ENCODE measurements at regions not wholly inside any gene's neighbourhood (a gene's known extent, or its start where the extent isn't known, plus 50 kb on each side); places are given as distances from the start of the nearest gene placed in this dataset.

- no peaks in the 10 kb centered on the region for H3K36me3 ChIP-seq (ENCODE audit: insufficient read depth in 1 of 2, low read depth in 1 of 2)
- no peaks in the 10 kb centered on the region for H3K4me1 ChIP-seq
- ATAC-seq (no peak), DNase-seq (no peak)
- WGBS, 3 donors: 76 to 78% (median 78%) methylated on average over 1 of the region's 1 CpG
- H3K9me3 ChIP-seq: no peaks in the 10 kb centered on the region
- intact Hi-C loops (cut with DNase I): no loop called here
- H3K4me3 ChIP-seq: no peak overlapping the region
- H3K27me3 ChIP-seq (ENCODE audit: insufficient read depth in 3 of 3, low read length in 2 of 3): no peaks in the 10 kb centered on the region
- TF ChIP-seq, protein P1, sequence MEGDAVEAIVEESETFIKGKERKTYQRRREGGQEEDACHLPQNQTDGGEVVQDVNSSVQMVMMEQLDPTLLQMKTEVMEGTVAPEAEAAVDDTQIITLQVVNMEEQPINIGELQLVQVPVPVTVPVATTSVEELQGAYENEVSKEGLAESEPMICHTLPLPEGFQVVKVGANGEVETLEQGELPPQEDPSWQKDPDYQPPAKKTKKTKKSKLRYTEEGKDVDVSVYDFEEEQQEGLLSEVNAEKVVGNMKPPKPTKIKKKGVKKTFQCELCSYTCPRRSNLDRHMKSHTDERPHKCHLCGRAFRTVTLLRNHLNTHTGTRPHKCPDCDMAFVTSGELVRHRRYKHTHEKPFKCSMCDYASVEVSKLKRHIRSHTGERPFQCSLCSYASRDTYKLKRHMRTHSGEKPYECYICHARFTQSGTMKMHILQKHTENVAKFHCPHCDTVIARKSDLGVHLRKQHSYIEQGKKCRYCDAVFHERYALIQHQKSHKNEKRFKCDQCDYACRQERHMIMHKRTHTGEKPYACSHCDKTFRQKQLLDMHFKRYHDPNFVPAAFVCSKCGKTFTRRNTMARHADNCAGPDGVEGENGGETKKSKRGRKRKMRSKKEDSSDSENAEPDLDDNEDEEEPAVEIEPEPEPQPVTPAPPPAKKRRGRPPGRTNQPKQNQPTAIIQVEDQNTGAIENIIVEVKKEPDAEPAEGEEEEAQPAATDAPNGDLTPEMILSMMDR (IDR thresholded peaks at IDR 0.05): no peak
- H3K27ac ChIP-seq: no peak overlapping the region
Observed at GRCh38 chr3:118412503-118412902, 622.1 kb downstream of the IGSF11 start.

DNA sequence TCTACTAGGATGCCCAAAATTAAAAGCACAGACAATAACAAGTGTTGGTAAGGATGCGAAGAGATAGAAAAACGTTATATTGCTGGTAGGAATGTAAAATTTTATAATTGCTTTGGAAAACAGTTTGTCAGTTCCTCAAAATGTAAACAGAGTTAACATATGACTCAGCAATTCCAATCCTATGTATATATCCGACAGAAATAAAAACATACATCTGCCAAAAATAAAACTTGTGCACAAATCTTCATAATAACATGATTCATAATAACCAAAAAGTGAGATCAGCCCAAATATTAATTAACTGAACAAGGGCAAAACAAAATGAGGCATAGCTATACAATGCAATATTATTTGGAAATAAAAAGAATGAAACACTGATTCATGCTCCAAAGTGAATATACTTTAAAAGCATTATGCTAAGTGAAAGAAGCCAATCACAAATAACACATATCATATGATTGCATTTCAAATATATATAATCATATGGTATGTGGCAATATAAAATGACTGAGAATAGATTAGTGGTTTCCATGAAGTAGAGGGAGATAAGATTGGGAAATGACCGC is 609.3 kb downstream of the IGSF11 start:
- ATAC-seq: no peak
- Histone ChIP-seq H3K27ac (no peak overlapping the region), H3K36me3 (ENCODE audit: insufficient read depth in 1 of 2, low read depth in 1 of 2) (no peaks in the 10 kb centered on the region), H3K4me1 (no peaks in the 10 kb centered on the region), H3K9me3 (no peaks in the 10 kb centered on the region), H3K27me3 (ENCODE audit: insufficient read depth in 3 of 3, low read length in 2 of 3) (no peaks in the 10 kb centered on the region), H3K4me3 (no peak overlapping the region)
- no peak for DNase-seq
- TF ChIP-seq, protein P1 (IDR thresholded peaks at IDR 0.05): no peak
- intact Hi-C loops (cut with DNase I): no loop called here
- 61 to 69% (median 68%) methylated on average over 4 of the region's 4 CpGs for WGBS, 3 donors

DNA sequence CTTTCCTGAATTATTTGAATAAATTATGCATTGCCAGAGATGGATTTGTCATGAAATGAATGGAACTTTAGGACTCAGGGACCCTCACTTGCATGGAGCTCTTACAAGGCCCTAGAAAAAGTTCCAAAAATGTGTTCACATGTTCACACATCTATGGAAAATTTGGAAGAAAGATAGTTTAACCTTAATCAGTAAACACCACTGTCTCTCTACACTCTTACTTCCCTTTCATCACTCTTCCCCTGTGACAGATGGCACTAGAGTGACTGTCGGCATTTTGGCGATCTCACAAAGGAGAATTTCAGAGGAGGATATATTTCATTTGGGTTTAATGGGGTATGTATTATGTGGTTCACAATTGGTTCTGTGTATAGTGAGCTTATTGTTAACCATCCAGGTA is 600.8 kb downstream of the IGSF11 start:
- no peak for DNase-seq
- intact Hi-C loops (cut with DNase I): no loop called here
- WGBS, 3 donors: 71 to 87% (median 77%) methylated on average over 2 of the region's 2 CpGs
- no peak for ATAC-seq
- H3K4me3 ChIP-seq: no peak overlapping the region
- H3K9me3 ChIP-seq: no peaks in the 10 kb centered on the region
- no peaks in the 10 kb centered on the region for H3K36me3 ChIP-seq (ENCODE audit: insufficient read depth in 1 of 2, low read depth in 1 of 2)
- H3K4me1 ChIP-seq: no peaks in the 10 kb centered on the region
- no peak overlapping the region for H3K27ac ChIP-seq
- TF ChIP-seq, protein P1 (IDR thresholded peaks at IDR 0.05): no peak
- no peaks in the 10 kb centered on the region for H3K27me3 ChIP-seq (ENCODE audit: insufficient read depth in 3 of 3, low read length in 2 of 3)

DNA sequence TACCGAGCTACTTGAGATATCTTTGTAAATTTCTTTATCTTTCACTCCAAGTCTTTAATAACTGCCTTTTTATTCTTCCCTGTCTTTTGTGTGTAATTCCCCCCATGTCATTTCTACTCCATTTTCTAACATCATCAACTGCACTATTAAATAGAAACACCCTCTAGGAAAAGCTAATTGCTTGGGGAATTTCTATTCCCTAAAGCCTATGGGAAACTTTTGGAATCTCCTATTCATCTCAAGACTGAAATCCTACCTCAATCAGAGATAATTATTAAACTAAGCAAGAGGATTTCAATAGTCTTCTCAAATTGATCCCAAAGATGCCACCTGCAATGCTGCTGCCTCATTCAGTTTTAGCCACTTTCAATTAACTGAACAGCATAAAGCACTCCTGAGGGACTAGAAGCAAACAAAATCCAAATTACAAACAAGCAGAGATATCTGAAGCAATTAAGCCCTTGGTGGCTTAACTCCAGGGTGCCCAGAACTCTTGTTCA is 598.7 kb downstream of the IGSF11 start:
- H3K4me1 ChIP-seq: no peaks in the 10 kb centered on the region
- intact Hi-C loops (cut with DNase I): no loop called here
- no peaks in the 10 kb centered on the region for H3K36me3 ChIP-seq (ENCODE audit: insufficient read depth in 1 of 2, low read depth in 1 of 2)
- WGBS, 3 donors: 66 to 82% (median 72%) methylated on average over 1 of the region's 1 CpG
- no peak for ATAC-seq
- H3K9me3 ChIP-seq: no peaks in the 10 kb centered on the region
- H3K27me3 ChIP-seq (ENCODE audit: insufficient read depth in 3 of 3, low read length in 2 of 3): no peaks in the 10 kb centered on the region
- no peak overlapping the region for H3K4me3 ChIP-seq
- H3K27ac ChIP-seq: no peak overlapping the region
- DNase-seq: no peak
- TF ChIP-seq, protein P1 (IDR thresholded peaks at IDR 0.05): no peak

DNA sequence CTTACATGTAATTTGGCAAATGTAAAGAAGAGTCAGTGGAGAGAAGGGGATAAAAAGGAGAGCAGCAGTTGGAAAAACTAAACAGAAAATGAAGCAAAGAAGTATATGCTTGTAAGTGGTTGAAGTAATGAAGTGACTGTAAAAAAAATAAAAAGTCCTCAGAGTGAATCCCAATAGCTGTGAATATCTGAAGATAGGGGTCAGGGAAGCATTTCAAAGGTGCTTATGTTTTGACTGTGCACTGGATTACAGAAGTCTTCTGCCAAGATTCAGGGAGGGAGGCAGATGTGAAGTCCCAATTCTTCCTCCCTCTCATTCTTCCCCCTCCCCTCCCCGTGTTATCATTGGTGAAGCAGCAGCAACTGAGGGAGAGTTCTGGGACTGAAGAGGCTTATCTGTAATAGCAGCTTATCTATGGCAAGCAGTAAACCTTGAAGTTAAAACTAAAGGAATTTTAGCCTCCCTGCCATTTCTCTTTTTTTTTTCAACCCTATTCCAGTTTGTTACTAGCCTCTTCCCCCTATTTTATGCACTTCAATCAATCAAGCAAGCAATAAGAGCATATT is 597.9 kb downstream of the IGSF11 start:
- DNase-seq: no peak
- TF ChIP-seq, protein P1 (IDR thresholded peaks at IDR 0.05): no peak
- H3K9me3 ChIP-seq: no peaks in the 10 kb centered on the region
- 21 to 60% (median 32%) methylated on average over 1 of the region's 1 CpG for WGBS, 3 donors
- intact Hi-C loops (cut with DNase I): no loop called here
- no peak for ATAC-seq
- H3K27me3 ChIP-seq (ENCODE audit: insufficient read depth in 3 of 3, low read length in 2 of 3): no peaks in the 10 kb centered on the region
- no peak overlapping the region for H3K27ac ChIP-seq
- H3K4me1 ChIP-seq: no peaks in the 10 kb centered on the region
- no peaks in the 10 kb centered on the region for H3K36me3 ChIP-seq (ENCODE audit: insufficient read depth in 1 of 2, low read depth in 1 of 2)
- no peak overlapping the region for H3K4me3 ChIP-seq
